B cell (primary cell): ENCODE measurements at regions not wholly inside any gene's neighbourhood (a gene's known extent, or its start where the extent isn't known, plus 50 kb on each side); places are given as distances from the start of the nearest gene placed in this dataset.

Experiments
- CTCF ChIP-seq: fragments of 200-600 bp; IDR thresholded peaks from one replicate; pipeline ENCODE4 v1.8.0; 2022; ENCODE audit warnings: antibody characterized with exemption, mild to moderate bottlenecking
- EZH2 ChIP-seq: IDR thresholded peaks from 2 replicates; pipeline ENCODE4 v1.6.1; 2012; ENCODE audit warnings: borderline replicate concordance, low read depth, mild to moderate bottlenecking, moderate library complexity, low read length; ENCODE audit not compliant: insufficient read depth, poor library complexity, severe bottlenecking

DNA sequence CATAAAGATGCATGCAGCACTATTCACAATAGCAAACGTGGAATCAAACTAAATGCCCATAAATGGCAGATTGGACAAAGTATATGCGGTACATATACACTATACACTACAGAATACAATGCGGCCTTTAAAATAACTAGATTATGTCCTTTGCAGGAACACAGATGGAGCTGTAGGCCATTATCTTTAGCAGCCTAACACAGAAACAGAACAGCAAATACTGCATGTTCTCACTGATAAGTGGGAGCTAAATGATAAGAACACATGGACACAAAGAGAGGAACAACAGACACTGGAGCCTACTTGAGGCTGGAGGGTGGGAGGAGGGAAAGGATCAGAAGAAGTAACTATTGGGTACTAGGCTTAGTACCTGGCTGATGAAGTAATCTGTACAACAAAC lies 758.2 kb downstream of the TLE1 start:
- TF ChIP-seq EZH2: no peak
- no peak for TF ChIP-seq CTCF
